ENCODE measurements at regions not wholly inside any gene's neighbourhood (a gene's known extent, or its start where the extent isn't known, plus 50 kb on each side); places are given as distances from the start of the nearest gene placed in this dataset.

DNA sequence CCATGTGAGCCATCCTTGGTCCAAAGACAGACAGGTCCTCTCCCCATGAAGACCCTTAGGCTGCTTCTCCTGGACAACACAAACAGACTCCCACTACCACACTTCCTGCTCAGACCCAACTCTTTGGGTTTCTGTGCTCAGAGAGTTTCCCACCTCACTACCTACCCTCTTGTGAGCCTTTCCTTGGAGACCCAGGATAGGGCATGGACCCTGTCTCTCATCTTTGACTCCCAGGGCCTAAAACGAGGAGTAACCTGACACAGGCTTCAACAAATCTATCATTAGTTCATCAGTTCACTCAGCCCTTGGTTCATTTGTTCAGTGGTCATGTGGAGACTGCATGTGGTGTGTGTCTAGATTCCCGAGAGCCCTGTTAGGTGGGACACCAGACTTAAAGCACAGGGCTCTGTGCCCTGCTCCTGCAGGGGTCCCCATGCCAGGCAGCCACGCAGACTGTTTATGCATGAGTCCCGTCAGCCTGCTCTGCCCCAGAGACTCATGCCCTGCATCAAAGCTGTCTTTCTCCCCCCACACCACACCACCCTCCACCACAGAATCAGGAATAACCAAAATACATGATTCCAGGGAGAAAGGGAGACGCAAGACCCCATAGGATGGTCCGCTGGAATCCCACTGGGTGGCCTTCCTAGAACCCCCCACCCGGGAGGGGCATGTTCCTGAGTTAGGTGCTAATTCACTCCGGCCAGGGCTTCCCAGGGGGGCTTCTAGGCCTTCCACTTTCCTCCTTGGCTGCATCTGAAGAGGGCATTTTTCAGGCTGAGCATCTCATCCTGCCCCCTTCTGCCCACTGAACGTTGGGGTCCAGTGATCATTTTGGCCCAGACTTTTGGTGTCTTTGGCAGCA lies 100.2 kb upstream of the TEX51 start:
- H3K4me3 Mint-ChIP-seq = no peak overlapping the region
- POLR2A ChIA-PET = no interaction called here
- CTCF ChIA-PET = no interaction called here
- peaks cover 5% of the 10 kb centered on the region for H3K27me3 Mint-ChIP-seq
- TF ChIP-seq, protein P1, sequence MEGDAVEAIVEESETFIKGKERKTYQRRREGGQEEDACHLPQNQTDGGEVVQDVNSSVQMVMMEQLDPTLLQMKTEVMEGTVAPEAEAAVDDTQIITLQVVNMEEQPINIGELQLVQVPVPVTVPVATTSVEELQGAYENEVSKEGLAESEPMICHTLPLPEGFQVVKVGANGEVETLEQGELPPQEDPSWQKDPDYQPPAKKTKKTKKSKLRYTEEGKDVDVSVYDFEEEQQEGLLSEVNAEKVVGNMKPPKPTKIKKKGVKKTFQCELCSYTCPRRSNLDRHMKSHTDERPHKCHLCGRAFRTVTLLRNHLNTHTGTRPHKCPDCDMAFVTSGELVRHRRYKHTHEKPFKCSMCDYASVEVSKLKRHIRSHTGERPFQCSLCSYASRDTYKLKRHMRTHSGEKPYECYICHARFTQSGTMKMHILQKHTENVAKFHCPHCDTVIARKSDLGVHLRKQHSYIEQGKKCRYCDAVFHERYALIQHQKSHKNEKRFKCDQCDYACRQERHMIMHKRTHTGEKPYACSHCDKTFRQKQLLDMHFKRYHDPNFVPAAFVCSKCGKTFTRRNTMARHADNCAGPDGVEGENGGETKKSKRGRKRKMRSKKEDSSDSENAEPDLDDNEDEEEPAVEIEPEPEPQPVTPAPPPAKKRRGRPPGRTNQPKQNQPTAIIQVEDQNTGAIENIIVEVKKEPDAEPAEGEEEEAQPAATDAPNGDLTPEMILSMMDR (IDR thresholded peaks at IDR 0.05) = no peak
- no peaks in the 10 kb centered on the region for H3K4me1 Mint-ChIP-seq (ENCODE audit: low read depth)
- H3K9me3 Mint-ChIP-seq = no peaks in the 10 kb centered on the region
- H3K36me3 Mint-ChIP-seq (ENCODE audit: low read depth) = no peaks in the 10 kb centered on the region
- no peak overlapping the region for H3K27ac Mint-ChIP-seq
- intact Hi-C loops (cut with micrococcal nuclease) = no loop called here
- ATAC-seq (no peak), DNase-seq (no peak)

DNA sequence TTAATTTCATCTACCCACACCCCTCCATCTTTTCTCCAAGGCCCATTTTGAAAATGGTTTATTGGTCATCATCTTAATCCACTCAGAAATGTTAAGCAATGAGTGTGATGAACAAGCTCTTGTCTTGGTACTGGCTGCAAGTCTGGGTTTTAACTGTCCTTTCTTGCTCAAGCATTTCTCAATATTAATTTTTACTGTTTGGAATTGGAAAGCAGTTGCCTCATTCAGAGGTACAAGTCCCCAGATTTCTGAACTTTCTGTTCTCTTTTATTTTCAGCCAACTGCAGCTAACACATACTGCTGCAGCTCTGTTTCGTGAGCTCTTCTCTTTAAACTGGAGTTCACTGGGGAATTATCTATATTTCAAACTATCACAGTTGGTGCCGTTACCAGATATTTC lies 99.4 kb upstream of the TEX51 start:
- H3K36me3 Mint-ChIP-seq (ENCODE audit: low read depth) = no peaks in the 10 kb centered on the region
- DNase-seq (no peak), ATAC-seq (no peak)
- H3K4me1 Mint-ChIP-seq (ENCODE audit: low read depth) = no peaks in the 10 kb centered on the region
- H3K9me3 Mint-ChIP-seq = no peaks in the 10 kb centered on the region
- TF ChIP-seq, protein P1 (IDR thresholded peaks at IDR 0.05) = no peak
- ChIA-PET CTCF (no interaction called here), POLR2A (no interaction called here)
- intact Hi-C loops (cut with micrococcal nuclease) = no loop called here
- peaks cover 4% of the 10 kb centered on the region for H3K27me3 Mint-ChIP-seq
- no peak overlapping the region for H3K27ac Mint-ChIP-seq
- no peak overlapping the region for H3K4me3 Mint-ChIP-seq

DNA sequence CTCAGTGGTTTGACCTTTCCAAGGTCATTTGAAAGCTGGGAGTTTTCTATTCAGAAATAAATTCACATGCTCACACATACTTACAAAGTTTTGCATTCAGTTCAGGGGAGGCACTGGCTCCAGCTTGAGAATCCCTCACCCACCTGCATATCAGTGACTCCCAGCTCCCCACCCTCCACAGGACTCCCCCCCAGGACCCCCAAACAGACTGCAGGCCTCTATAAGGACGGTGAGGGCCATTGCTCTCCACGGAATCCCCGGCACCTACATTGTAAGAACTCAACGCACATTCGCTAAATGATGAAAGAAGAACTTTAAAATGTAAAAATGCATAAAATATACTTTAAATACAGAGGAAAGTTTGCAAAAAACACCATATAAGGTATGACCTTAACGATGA lies 97.2 kb upstream of the TEX51 start:
- ATAC-seq (no peak), DNase-seq (no peak)
- TF ChIP-seq, protein P1 (IDR thresholded peaks at IDR 0.05) = no peak
- intact Hi-C loops (cut with micrococcal nuclease) = no loop called here
- H3K4me3 Mint-ChIP-seq = no peak overlapping the region
- no peaks in the 10 kb centered on the region for H3K36me3 Mint-ChIP-seq (ENCODE audit: low read depth)
- H3K27ac Mint-ChIP-seq = no peak overlapping the region
- no peaks in the 10 kb centered on the region for H3K9me3 Mint-ChIP-seq
- ChIA-PET POLR2A (interaction anchor here (0.5 kb wide), 1 partner anchor 187 kb away, joined by 3 read pairs; no protein-coding TSS in a partner anchor), CTCF (no interaction called here)
- H3K27me3 Mint-ChIP-seq = peaks cover 2% of the 10 kb centered on the region
- no peaks in the 10 kb centered on the region for H3K4me1 Mint-ChIP-seq (ENCODE audit: low read depth)

DNA sequence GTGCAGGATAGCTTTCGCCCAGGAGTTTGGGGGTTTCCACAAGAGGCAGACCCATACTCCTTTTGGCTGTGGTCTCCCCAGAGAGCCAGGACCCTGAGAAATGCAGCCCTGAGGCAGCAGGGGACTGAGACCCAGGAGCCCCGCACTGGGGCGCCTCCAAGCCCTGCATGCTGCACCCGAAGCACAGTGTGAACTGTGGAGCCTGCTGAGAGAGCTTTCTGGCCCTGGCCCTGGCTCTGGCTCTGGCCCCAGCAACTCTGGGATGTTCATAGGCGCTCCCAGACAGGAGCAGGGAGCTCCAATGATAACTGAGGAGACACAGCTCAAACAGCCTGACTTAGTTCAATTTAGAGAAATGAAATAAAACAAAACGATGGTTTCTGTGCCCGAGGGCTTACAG lies 96.4 kb upstream of the TEX51 start:
- intact Hi-C loops (cut with micrococcal nuclease) = no loop called here
- ChIA-PET CTCF (no interaction called here), POLR2A (no interaction called here)
- no peak for DNase-seq
- no peak for ATAC-seq
- Mint-ChIP-seq H3K36me3 (ENCODE audit: low read depth) (no peaks in the 10 kb centered on the region), H3K4me1 (ENCODE audit: low read depth) (no peaks in the 10 kb centered on the region), H3K4me3 (no peak overlapping the region), H3K27ac (no peak overlapping the region), H3K27me3 (no peaks in the 10 kb centered on the region), H3K9me3 (no peaks in the 10 kb centered on the region)
- TF ChIP-seq, protein P1 (IDR thresholded peaks at IDR 0.05) = no peak

DNA sequence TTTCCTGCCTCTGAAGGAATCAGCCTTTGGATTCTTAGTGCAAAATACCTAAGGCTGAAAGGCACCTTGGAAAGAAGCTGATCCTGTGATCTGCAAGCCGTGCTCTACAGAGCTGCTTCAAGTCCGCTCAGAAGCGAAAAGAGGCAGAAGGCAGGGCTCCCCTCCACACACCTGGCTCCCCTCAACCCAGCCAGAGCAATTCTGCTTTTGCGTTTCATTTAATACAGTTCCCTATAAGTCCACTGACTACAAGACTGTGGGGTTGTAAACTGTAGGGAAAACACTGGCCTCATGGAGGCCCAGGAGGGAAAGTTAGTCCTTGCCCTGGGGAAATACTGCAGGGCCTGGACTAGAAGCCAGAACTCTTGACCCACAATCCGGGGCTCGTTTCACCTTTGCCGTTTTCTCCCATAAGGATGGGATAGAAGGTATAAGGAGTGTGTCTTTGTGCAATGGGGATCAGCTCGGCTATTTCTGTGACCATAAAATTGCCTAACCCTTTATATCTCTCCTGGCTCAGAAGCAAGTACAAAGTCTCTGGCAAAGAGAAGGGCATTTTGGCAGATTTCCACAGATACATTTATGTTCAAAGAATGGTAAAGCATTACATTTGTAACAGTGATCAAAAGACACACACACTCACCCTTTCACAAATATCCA lies 95.8 kb upstream of the TEX51 start:
- TF ChIP-seq, protein P1 (IDR thresholded peaks at IDR 0.05) = no peak
- no peaks in the 10 kb centered on the region for H3K36me3 Mint-ChIP-seq (ENCODE audit: low read depth)
- no peaks in the 10 kb centered on the region for H3K9me3 Mint-ChIP-seq
- ChIA-PET POLR2A (no interaction called here), CTCF (no interaction called here)
- no peak overlapping the region for H3K4me3 Mint-ChIP-seq
- DNase-seq (no peak), ATAC-seq (no peak)
- intact Hi-C loops (cut with micrococcal nuclease) = no loop called here
- no peak overlapping the region for H3K27ac Mint-ChIP-seq
- peaks cover 2% of the 10 kb centered on the region for H3K27me3 Mint-ChIP-seq
- no peaks in the 10 kb centered on the region for H3K4me1 Mint-ChIP-seq (ENCODE audit: low read depth)
